GM12874 (cell line): ENCODE measurements at regions not wholly inside any gene's neighbourhood (a gene's known extent, or its start where the extent isn't known, plus 50 kb on each side); places are given as distances from the start of the nearest gene placed in this dataset.

Source experiments
- TF ChIP-seq, protein P1 (sequence below): IDR thresholded peaks from 2 replicates; pipeline ENCODE4 v1.5.1; 2011; ENCODE audit warnings: low read depth, mild to moderate bottlenecking, control low read depth, low read length, moderate library complexity; ENCODE audit not compliant: insufficient read depth

GRCh38 chr6:68144667-68145066, 490.4 kb upstream of the ADGRB3 start:
- TF ChIP-seq, protein P1, sequence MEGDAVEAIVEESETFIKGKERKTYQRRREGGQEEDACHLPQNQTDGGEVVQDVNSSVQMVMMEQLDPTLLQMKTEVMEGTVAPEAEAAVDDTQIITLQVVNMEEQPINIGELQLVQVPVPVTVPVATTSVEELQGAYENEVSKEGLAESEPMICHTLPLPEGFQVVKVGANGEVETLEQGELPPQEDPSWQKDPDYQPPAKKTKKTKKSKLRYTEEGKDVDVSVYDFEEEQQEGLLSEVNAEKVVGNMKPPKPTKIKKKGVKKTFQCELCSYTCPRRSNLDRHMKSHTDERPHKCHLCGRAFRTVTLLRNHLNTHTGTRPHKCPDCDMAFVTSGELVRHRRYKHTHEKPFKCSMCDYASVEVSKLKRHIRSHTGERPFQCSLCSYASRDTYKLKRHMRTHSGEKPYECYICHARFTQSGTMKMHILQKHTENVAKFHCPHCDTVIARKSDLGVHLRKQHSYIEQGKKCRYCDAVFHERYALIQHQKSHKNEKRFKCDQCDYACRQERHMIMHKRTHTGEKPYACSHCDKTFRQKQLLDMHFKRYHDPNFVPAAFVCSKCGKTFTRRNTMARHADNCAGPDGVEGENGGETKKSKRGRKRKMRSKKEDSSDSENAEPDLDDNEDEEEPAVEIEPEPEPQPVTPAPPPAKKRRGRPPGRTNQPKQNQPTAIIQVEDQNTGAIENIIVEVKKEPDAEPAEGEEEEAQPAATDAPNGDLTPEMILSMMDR: no peak

DNA sequence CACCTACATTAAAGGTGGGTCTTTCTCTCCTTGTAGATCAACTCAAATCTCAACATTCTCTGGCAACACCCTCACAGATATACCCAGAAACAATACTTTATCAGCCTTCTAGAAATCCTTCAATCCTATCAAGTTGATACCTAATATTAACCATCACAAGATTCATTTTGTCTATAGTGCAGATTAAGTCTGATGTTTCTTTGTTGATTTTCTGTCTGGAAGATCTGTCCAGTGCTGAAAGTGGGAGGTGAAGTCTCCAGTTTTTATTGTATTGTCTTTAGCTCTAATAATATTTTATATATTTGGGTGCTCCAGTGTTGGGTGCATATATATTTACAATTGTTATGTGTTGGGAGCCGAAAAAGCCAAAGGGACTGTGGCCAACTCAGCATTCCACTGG, 493.9 kb upstream of the ADGRB3 start:
- TF ChIP-seq, protein P1: no peak

DNA sequence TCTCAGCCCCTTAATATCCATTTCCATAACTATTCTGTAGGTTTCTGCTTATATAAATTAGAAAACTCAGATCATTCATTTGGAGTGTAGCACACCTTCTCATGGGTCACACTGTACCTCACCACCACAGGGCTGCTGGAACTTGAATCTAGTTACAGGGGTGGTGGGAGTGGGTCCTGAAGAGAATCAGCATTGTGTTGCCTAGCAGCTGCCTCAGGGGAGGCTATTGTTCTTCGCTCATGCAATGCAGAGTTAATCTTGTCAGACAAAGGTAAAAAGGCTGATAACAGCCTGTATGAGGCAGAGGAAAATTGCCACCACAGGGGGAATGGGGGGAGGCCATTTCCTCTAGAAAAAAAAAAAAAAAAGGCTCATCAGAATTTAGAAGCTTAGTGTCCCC, 496.0 kb upstream of the ADGRB3 start:
- TF ChIP-seq, protein P1: no peak

DNA sequence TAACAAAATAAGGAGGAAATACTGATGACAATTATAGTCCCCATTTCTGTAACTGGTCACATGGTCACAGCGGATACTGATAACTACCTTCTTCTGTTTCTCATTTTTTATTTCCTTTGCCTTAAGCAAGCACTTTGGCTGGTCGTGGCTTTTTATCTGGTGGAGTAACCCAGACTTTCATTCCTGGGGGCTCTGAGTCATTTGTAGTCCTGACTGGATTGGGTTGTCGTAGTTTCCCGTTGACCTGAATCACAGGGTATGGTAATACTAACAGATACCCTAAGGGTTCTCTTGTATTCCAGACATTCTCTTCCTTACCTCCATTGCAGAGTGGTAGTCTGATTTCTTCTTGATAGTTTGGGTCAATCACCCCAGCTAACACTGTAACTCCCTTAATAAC, 500.3 kb upstream of the ADGRB3 start:
- TF ChIP-seq, protein P1: no peak

DNA sequence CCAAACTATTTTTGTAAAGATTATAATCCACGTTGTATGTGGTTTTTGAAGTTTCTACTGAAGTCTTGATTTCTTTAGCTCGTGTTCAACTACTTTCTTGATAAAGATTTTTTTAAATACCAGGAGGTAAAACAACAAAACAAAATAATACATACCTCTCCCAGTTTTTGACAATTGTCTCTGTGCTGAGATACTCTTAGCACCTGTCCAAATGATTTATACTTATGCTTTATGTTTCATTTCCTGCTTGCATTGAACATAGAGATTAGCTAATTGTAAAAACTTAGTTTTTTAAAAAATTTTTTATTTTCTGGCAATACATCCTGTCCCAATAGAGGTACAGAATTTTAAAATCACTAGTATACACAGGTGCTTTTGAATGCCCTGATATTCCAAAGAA, 506.9 kb upstream of the ADGRB3 start:
- TF ChIP-seq, protein P1: no peak

GRCh38 chr6:68127074-68127473, 508.0 kb upstream of the ADGRB3 start:
- TF ChIP-seq, protein P1: no peak

GRCh38 chr6:68126089-68126749, 508.9 kb upstream of the ADGRB3 start:
- TF ChIP-seq, protein P1: no peak
